ENCODE measurements at regions not wholly inside any gene's neighbourhood (a gene's known extent, or its start where the extent isn't known, plus 50 kb on each side); places are given as distances from the start of the nearest gene placed in this dataset.

DNA sequence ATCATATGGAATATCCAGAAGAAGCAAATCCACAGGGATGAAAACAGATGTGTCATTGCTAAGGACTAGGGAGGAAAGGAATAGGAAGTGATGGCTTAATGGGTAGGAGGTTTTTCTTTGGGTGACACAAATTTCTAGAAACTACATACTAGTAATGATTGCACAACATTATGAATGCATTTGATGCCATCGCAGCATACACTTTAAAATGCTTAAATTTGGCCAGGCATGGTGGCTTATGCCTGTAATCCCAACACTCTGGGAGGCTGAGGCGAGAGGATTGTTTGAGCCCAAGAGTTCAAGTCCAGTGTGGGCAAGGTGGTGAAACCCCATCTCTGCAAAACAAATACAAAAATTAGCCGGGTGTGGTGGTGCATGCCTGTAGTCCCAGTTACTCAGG is 1370.8 kb downstream of the AACS start:
- Histone ChIP-seq H2AFZ (ENCODE audit: low read length) (no peak overlapping the region), H3K27ac (ENCODE audit: low read depth, low read length, poor library complexity, severe bottlenecking) (no peak overlapping the region), H3K79me2 (ENCODE audit: insufficient read depth, low read depth, low read length) (no peaks in the 10 kb centered on the region), H3K9me3 (ENCODE audit: low read length) (no peaks in the 10 kb centered on the region), H3K4me1 (ENCODE audit: insufficient read depth, low read length, poor library complexity, severe bottlenecking) (no peaks in the 10 kb centered on the region), H3K36me3 (ENCODE audit: insufficient read depth, low read length) (no peaks in the 10 kb centered on the region), H3K9me2 (ENCODE audit: insufficient read depth, low read length) (no peaks in the 10 kb centered on the region), H3K4me3 (ENCODE audit: low read depth, low read length, poor library complexity, severe bottlenecking) (no peak overlapping the region), H4K20me1 (ENCODE audit: insufficient read depth, low read length) (no peaks in the 10 kb centered on the region), H3K4me2 (ENCODE audit: low read length) (no peak overlapping the region)
- TF ChIP-seq, protein P1, sequence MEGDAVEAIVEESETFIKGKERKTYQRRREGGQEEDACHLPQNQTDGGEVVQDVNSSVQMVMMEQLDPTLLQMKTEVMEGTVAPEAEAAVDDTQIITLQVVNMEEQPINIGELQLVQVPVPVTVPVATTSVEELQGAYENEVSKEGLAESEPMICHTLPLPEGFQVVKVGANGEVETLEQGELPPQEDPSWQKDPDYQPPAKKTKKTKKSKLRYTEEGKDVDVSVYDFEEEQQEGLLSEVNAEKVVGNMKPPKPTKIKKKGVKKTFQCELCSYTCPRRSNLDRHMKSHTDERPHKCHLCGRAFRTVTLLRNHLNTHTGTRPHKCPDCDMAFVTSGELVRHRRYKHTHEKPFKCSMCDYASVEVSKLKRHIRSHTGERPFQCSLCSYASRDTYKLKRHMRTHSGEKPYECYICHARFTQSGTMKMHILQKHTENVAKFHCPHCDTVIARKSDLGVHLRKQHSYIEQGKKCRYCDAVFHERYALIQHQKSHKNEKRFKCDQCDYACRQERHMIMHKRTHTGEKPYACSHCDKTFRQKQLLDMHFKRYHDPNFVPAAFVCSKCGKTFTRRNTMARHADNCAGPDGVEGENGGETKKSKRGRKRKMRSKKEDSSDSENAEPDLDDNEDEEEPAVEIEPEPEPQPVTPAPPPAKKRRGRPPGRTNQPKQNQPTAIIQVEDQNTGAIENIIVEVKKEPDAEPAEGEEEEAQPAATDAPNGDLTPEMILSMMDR (conservative IDR thresholded peaks at IDR 0.05; ENCODE audit: low read length) = no peak
- no peak for TF ChIP-seq EZH2phosphoT487 (IDR thresholded peaks at IDR 0.05; ENCODE audit: borderline replicate concordance, low read depth, low read length)
- no peak for DNase-seq (ENCODE audit: low spot score)
- ChIA-PET CTCF (ENCODE audit: unreplicated experiment) (no interaction called here), POLR2A (no interaction called here)
- intact Hi-C loops (cut with micrococcal nuclease; ENCODE audit: unreplicated experiment) = no loop called here
- BruUV-seq (replicated peaks) = no TSS peak

DNA sequence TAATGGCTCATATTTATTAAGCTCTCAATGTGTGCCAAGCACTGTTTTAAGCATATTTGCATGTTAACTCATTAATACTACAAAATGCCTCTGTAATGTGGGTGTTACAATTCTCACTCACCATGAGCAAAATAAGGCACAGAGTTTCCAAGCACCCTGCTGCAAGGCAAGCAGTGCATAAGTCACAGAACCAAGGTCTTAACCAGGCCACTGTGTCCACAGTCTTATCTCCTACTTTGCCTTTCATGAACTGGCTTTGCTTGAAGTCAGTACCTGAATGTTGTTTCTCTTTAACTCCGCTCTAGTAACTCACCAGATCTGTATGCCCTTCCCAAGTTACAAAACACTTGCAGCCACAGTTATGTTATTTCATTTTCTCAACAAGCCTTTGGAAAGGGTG is 1372.7 kb downstream of the AACS start:
- no peak for DNase-seq (ENCODE audit: low spot score)
- no peaks in the 10 kb centered on the region for H3K9me2 ChIP-seq (ENCODE audit: insufficient read depth, low read length)
- no peaks in the 10 kb centered on the region for H3K36me3 ChIP-seq (ENCODE audit: insufficient read depth, low read length)
- ChIA-PET CTCF (ENCODE audit: unreplicated experiment) (no interaction called here), POLR2A (interaction anchor here (0.6 kb wide), 1 partner anchor 197 kb away, joined by 5 read pairs; no protein-coding TSS in a partner anchor)
- no peaks in the 10 kb centered on the region for H3K79me2 ChIP-seq (ENCODE audit: insufficient read depth, low read depth, low read length)
- no peak for TF ChIP-seq EZH2phosphoT487 (IDR thresholded peaks at IDR 0.05; ENCODE audit: borderline replicate concordance, low read depth, low read length)
- TF ChIP-seq, protein P1 (conservative IDR thresholded peaks at IDR 0.05; ENCODE audit: low read length) = no peak
- no peak overlapping the region for H2AFZ ChIP-seq (ENCODE audit: low read length)
- H3K27ac ChIP-seq (ENCODE audit: low read depth, low read length, poor library complexity, severe bottlenecking) = no peak overlapping the region
- H3K4me1 ChIP-seq (ENCODE audit: insufficient read depth, low read length, poor library complexity, severe bottlenecking) = no peaks in the 10 kb centered on the region
- no peaks in the 10 kb centered on the region for H3K9me3 ChIP-seq (ENCODE audit: low read length)
- intact Hi-C loops (cut with micrococcal nuclease; ENCODE audit: unreplicated experiment) = no loop called here
- H3K4me2 ChIP-seq (ENCODE audit: low read length) = no peak overlapping the region
- no TSS peak for BruUV-seq (replicated peaks)
- H3K4me3 ChIP-seq (ENCODE audit: low read depth, low read length, poor library complexity, severe bottlenecking) = no peak overlapping the region
- no peaks in the 10 kb centered on the region for H4K20me1 ChIP-seq (ENCODE audit: insufficient read depth, low read length)

DNA sequence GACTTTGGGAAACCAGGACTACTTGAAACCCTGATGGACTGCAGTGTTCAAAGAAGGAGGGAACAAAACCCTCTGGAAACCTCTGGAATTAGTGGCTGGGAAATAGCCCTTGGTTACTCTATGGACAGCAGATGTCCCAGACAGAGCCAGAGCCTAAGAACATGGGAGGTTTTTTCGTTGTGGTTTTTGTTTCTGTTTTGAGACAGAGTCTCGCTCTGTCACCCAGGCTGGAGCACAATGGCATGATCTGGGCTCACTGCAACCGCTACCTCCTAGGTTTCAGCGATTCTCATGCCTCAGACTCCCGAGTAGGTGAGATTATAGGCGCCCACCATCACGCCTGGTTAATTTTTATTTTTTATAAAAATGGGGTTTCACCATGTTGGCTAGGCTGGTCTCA is 1378.7 kb downstream of the AACS start:
- no peak overlapping the region for H3K4me2 ChIP-seq (ENCODE audit: low read length)
- DNase-seq (ENCODE audit: low spot score) = no peak
- peaks cover 10% of the 10 kb centered on the region for H3K4me1 ChIP-seq (ENCODE audit: insufficient read depth, low read length, poor library complexity, severe bottlenecking)
- no peak overlapping the region for H3K4me3 ChIP-seq (ENCODE audit: low read depth, low read length, poor library complexity, severe bottlenecking)
- ChIA-PET CTCF (ENCODE audit: unreplicated experiment) (no interaction called here), POLR2A (no interaction called here)
- H2AFZ ChIP-seq (ENCODE audit: low read length) = no peak overlapping the region
- H3K36me3 ChIP-seq (ENCODE audit: insufficient read depth, low read length) = no peaks in the 10 kb centered on the region
- H3K27ac ChIP-seq (ENCODE audit: low read depth, low read length, poor library complexity, severe bottlenecking) = no peak overlapping the region
- no peaks in the 10 kb centered on the region for H3K79me2 ChIP-seq (ENCODE audit: insufficient read depth, low read depth, low read length)
- H3K9me3 ChIP-seq (ENCODE audit: low read length) = no peaks in the 10 kb centered on the region
- intact Hi-C loops (cut with micrococcal nuclease; ENCODE audit: unreplicated experiment) = no loop called here
- TF ChIP-seq, protein P1 (conservative IDR thresholded peaks at IDR 0.05; ENCODE audit: low read length) = no peak
- TF ChIP-seq EZH2phosphoT487 (IDR thresholded peaks at IDR 0.05; ENCODE audit: borderline replicate concordance, low read depth, low read length) = no peak
- H3K9me2 ChIP-seq (ENCODE audit: insufficient read depth, low read length) = no peaks in the 10 kb centered on the region
- no TSS peak for BruUV-seq (replicated peaks)
- no peaks in the 10 kb centered on the region for H4K20me1 ChIP-seq (ENCODE audit: insufficient read depth, low read length)
